NCI-H146 (cell line): ENCODE measurements at regions not wholly inside any gene's neighbourhood (a gene's known extent, or its start where the extent isn't known, plus 50 kb on each side); places are given as distances from the start of the nearest gene placed in this dataset.
"Not testable (repeated sequence)": the region's sequence is repeated elsewhere in the genome, so short reads cannot be mapped to it uniquely, and the experiment has no call there.

ENCODE experiments used
- DNase-seq: peaks from one replicate; lab custom pipeline; 2025; lab: John Stamatoyannopoulos, UW

GRCh38 chr2:64918220-64918886, 70.8 kb upstream of the SLC1A4 start:
- DNase-seq, result no peak

GRCh38 chr2:64919261-64919660, 69.9 kb upstream of the SLC1A4 start:
- no peak for DNase-seq

GRCh38 chr2:64922482-64923384, 66.5 kb upstream of the SLC1A4 start:
- no peak for DNase-seq

GRCh38 chr2:64923385-64923710, 65.9 kb upstream of the SLC1A4 start:
- DNase-seq, result no peak

GRCh38 chr2:64924170-64924934, 64.8 kb upstream of the SLC1A4 start:
- DNase-seq, result no peak

- not testable (repeated sequence) for DNase-seq
Measured at GRCh38 chr2:64925930-64926722, 63.1 kb upstream of the SLC1A4 start.

GRCh38 chr2:64928813-64929212, 60.4 kb upstream of the SLC1A4 start:
- no peak for DNase-seq

GRCh38 chr2:64929333-64929732, 59.9 kb upstream of the SLC1A4 start:
- no peak for DNase-seq

- DNase-seq, result no peak
Measured at GRCh38 chr2:64930258-64930671, 58.9 kb upstream of the SLC1A4 start.

GRCh38 chr2:64931246-64932115, 57.7 kb upstream of the SLC1A4 start:
- DNase-seq, result no peak

GRCh38 chr2:64932116-64932370, 57.2 kb upstream of the SLC1A4 start:
- no peak for DNase-seq

GRCh38 chr2:64932371-64933216, 56.6 kb upstream of the SLC1A4 start:
- DNase-seq, result no peak

- DNase-seq, result no peak
Measured at GRCh38 chr2:64934530-64934929, 54.7 kb upstream of the SLC1A4 start.

- no peak for DNase-seq
Measured at GRCh38 chr2:64936809-64937208, 52.4 kb upstream of the SLC1A4 start.

- not testable (repeated sequence) for DNase-seq
Measured at GRCh38 chr2:64937314-64937686, 51.9 kb upstream of the SLC1A4 start.

- no peak for DNase-seq
Measured at GRCh38 chr2:64937687-64938491, 51.3 kb upstream of the SLC1A4 start.

GRCh38 chr2:64938607-64939285, 50.5 kb upstream of the SLC1A4 start:
- no peak for DNase-seq

- DNase-seq, result no peak
Measured at GRCh38 chr2:64939332-64939917, 49.8 kb upstream of the SLC1A4 start.
